ENCODE measurements at regions not wholly inside any gene's neighbourhood (a gene's known extent, or its start where the extent isn't known, plus 50 kb on each side); places are given as distances from the start of the nearest gene placed in this dataset.

DNA sequence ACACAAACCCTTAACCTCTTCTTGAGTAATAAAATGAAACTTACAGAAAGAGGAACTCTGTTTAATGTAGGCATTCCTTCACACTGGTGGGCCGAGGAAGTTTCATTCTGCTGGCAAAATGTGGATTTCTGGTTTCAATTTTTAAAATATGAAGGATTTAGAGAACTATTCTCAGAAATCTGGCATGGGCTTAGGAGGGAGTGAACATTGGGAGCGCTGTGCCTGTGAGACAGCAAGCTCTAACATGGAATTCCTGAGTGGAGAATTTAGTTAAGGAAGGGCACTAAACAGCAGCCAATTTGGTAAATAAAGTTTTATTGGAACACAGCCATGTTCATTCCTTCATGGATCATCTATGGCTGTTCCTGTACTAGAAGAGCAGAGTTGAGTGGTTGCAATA, 751.8 kb upstream of the IGFBP3 start:
- Mint-ChIP-seq H3K4me3 (no peak overlapping the region), H3K27ac (no peak overlapping the region), H3K36me3 (ENCODE audit: low read depth) (no peaks in the 10 kb centered on the region), H3K4me1 (ENCODE audit: low read depth) (no peaks in the 10 kb centered on the region), H3K9me3 (peaks cover 11% of the 10 kb centered on the region), H3K27me3 (no peaks in the 10 kb centered on the region)
- intact Hi-C loops (cut with DNase I, micrococcal nuclease), result no loop called here
- Histone ChIP-seq H3K27ac (ENCODE audit: low read depth in 1 of 2, low read length in 2 of 2) (no peak overlapping the region), H3K36me3 (ENCODE audit: insufficient read depth, low read length) (no peaks in the 10 kb centered on the region), H3K4me3 (ENCODE audit: low read length) (no peak overlapping the region), H3K27me3 (ENCODE audit: control insufficient read depth in 1 of 2, insufficient read depth in 2 of 2, low read length in 2 of 2) (no peaks in the 10 kb centered on the region), H3K9me3 (ENCODE audit: control insufficient read depth in 1 of 2, insufficient read depth in 1 of 2, low read length in 2 of 2) (no peaks in the 10 kb centered on the region), H3K4me1 (ENCODE audit: insufficient read depth, low read length) (no peaks in the 10 kb centered on the region)
- CTCF ChIA-PET, result no interaction called here
- POLR2A ChIA-PET, result no interaction called here
- no peak for ATAC-seq (ENCODE audit: poor library complexity)
- TF ChIP-seq, protein P1, sequence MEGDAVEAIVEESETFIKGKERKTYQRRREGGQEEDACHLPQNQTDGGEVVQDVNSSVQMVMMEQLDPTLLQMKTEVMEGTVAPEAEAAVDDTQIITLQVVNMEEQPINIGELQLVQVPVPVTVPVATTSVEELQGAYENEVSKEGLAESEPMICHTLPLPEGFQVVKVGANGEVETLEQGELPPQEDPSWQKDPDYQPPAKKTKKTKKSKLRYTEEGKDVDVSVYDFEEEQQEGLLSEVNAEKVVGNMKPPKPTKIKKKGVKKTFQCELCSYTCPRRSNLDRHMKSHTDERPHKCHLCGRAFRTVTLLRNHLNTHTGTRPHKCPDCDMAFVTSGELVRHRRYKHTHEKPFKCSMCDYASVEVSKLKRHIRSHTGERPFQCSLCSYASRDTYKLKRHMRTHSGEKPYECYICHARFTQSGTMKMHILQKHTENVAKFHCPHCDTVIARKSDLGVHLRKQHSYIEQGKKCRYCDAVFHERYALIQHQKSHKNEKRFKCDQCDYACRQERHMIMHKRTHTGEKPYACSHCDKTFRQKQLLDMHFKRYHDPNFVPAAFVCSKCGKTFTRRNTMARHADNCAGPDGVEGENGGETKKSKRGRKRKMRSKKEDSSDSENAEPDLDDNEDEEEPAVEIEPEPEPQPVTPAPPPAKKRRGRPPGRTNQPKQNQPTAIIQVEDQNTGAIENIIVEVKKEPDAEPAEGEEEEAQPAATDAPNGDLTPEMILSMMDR (IDR thresholded peaks at IDR 0.05), result no peak
- DNase-seq, result no peak

DNA sequence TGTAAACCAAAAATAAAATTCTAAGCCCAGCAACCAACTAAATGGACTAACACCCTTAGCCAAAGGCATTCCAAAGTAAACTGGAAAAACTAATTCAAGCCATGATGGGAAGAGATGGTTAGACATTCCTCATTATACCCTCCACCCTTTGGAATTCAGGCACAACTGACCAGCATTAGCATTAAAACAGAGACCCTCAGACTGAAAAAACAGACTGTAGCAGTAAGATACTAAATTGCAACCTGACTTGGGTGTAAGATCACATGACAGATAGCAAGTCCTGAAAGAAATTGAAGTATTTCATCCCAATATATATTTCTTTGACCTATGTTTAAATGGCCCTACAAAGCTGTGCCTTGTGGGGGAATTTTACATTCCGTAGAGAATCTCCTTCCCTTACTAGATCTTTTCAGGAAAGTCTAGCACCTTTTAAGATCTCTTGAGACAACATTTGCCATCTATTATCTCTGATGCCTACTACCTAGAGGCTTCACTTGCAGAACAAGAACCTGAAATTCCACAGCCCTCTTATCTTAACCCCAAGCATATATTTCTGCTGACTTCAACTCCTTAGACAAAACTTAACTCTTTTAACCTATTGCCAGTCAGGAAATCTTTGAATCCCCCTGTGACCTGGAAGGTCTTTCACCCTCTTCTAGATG, 750.2 kb upstream of the IGFBP3 start:
- no peak overlapping the region for H3K4me3 Mint-ChIP-seq

GRCh38 chr7:46669028-46669427, 748.0 kb upstream of the IGFBP3 start:
- peaks cover 8% of the 10 kb centered on the region for H3K9me3 Mint-ChIP-seq

More for the DNA sequence above, 750.2 kb upstream of the IGFBP3 start:
- H3K27me3 Mint-ChIP-seq, result no peaks in the 10 kb centered on the region
- peaks cover 8% of the 10 kb centered on the region for H3K9me3 Mint-ChIP-seq
- no peaks in the 10 kb centered on the region for H3K36me3 ChIP-seq (ENCODE audit: insufficient read depth, low read length)
- H3K36me3 Mint-ChIP-seq (ENCODE audit: low read depth), result no peaks in the 10 kb centered on the region
- no peak overlapping the region for H3K27ac Mint-ChIP-seq
- ATAC-seq (ENCODE audit: poor library complexity) (no peak), DNase-seq (no peak)
- H3K4me1 ChIP-seq (ENCODE audit: insufficient read depth, low read length), result no peaks in the 10 kb centered on the region
- intact Hi-C loops (cut with DNase I, micrococcal nuclease), result no loop called here
- no peak overlapping the region for H3K4me3 ChIP-seq (ENCODE audit: low read length)
- no peak overlapping the region for H3K27ac ChIP-seq (ENCODE audit: low read depth in 1 of 2, low read length in 2 of 2)
- CTCF ChIA-PET, result no interaction called here
- H3K27me3 ChIP-seq (ENCODE audit: control insufficient read depth in 1 of 2, insufficient read depth in 2 of 2, low read length in 2 of 2), result no peaks in the 10 kb centered on the region
- TF ChIP-seq, protein P1 (IDR thresholded peaks at IDR 0.05), result no peak
- POLR2A ChIA-PET, result no interaction called here
- no peaks in the 10 kb centered on the region for H3K9me3 ChIP-seq (ENCODE audit: control insufficient read depth in 1 of 2, insufficient read depth in 1 of 2, low read length in 2 of 2)
- no peaks in the 10 kb centered on the region for H3K4me1 Mint-ChIP-seq (ENCODE audit: low read depth)

More at GRCh38 chr7:46669028-46669427, 748.0 kb upstream of the IGFBP3 start:
- H3K27ac ChIP-seq (ENCODE audit: low read depth in 1 of 2, low read length in 2 of 2), result no peak overlapping the region
- H3K4me1 ChIP-seq (ENCODE audit: insufficient read depth, low read length), result no peaks in the 10 kb centered on the region
- intact Hi-C loops (cut with DNase I, micrococcal nuclease), result no loop called here
- TF ChIP-seq, protein P1 (IDR thresholded peaks at IDR 0.05), result no peak
- H3K9me3 ChIP-seq (ENCODE audit: control insufficient read depth in 1 of 2, insufficient read depth in 1 of 2, low read length in 2 of 2), result peaks cover 0 to 5% of the 10 kb centered on the region in 2 experiments
- Mint-ChIP-seq H3K27ac (no peak overlapping the region), H3K36me3 (ENCODE audit: low read depth) (no peaks in the 10 kb centered on the region), H3K4me1 (ENCODE audit: low read depth) (no peaks in the 10 kb centered on the region), H3K4me3 (no peak overlapping the region), H3K27me3 (no peaks in the 10 kb centered on the region)
- no peaks in the 10 kb centered on the region for H3K27me3 ChIP-seq (ENCODE audit: control insufficient read depth in 1 of 2, insufficient read depth in 2 of 2, low read length in 2 of 2)
- ChIA-PET POLR2A (no interaction called here), CTCF (no interaction called here)
- ATAC-seq (ENCODE audit: poor library complexity), result no peak
- H3K36me3 ChIP-seq (ENCODE audit: insufficient read depth, low read length), result no peaks in the 10 kb centered on the region
- H3K4me3 ChIP-seq (ENCODE audit: low read length), result no peak overlapping the region
- DNase-seq, result no peak

Data from CD4-positive, alpha-beta T cell (primary cell).